ENCODE measurements at regions not wholly inside any gene's neighbourhood (a gene's known extent, or its start where the extent isn't known, plus 50 kb on each side); places are given as distances from the start of the nearest gene placed in this dataset.

GRCh38 chr21:31418377-31419001 lies 74.4 kb upstream of the TIAM1 start:
- no peak for TF ChIP-seq ARNTL (CRISPR knock-in tag; IDR thresholded peaks at IDR 0.05; ENCODE audit: borderline replicate concordance, low read depth)
- no peak for TF ChIP-seq TOX (CRISPR knock-in tag; IDR thresholded peaks at IDR 0.05; ENCODE audit: borderline replicate concordance)
- TF ChIP-seq, protein P1, sequence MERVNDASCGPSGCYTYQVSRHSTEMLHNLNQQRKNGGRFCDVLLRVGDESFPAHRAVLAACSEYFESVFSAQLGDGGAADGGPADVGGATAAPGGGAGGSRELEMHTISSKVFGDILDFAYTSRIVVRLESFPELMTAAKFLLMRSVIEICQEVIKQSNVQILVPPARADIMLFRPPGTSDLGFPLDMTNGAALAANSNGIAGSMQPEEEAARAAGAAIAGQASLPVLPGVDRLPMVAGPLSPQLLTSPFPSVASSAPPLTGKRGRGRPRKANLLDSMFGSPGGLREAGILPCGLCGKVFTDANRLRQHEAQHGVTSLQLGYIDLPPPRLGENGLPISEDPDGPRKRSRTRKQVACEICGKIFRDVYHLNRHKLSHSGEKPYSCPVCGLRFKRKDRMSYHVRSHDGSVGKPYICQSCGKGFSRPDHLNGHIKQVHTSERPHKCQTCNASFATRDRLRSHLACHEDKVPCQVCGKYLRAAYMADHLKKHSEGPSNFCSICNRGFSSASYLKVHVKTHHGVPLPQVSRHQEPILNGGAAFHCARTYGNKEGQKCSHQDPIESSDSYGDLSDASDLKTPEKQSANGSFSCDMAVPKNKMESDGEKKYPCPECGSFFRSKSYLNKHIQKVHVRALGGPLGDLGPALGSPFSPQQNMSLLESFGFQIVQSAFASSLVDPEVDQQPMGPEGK (CRISPR knock-in tag; IDR thresholded peaks at IDR 0.05; ENCODE audit: borderline replicate concordance) = no peak

Measured in SK-N-SH treated with all-trans-retinoic acid at 6 μM for 48 hours (cell line).